Erythroblast (primary cell): ENCODE measurements at regions not wholly inside any gene's neighbourhood (a gene's known extent, or its start where the extent isn't known, plus 50 kb on each side); places are given as distances from the start of the nearest gene placed in this dataset.

Experiments used
- DNase-seq, 2 experiments: peaks; one replicate each; lab custom pipeline; 2025; lab: John Stamatoyannopoulos, UW
- GATA1 ChIP-seq: IDR thresholded peaks from 2 replicates; pipeline ENCODE4 v1.6.1; 2011; ENCODE audit warnings: low read depth, mild to moderate bottlenecking, control low read depth, low read length, moderate library complexity
- POLR2A ChIP-seq: IDR thresholded peaks from 2 replicates; pipeline ENCODE4 v1.6.1; 2011; ENCODE audit warnings: mild to moderate bottlenecking, low read length

DNA sequence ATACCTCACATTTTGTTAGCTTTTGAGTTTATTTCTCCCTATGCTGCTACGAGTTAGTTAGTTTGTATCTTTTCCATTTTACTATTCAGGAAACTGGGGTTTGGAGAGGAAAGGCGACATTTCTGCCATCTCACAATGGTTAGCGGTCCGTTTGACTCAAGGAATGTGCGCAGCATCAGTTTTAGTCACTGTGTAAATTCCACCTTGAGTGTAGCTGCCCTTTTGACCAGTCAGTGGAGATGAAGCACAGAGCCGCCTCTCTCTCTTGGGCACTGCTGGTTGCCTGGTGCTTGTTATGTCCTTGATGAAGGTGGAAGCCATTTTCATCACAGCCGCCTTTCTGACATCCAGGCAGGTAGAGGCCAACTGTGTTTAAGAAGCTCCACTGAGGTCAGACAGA, 185.5 kb downstream of the SCP2D1 start:
- DNase-seq = no peak
- TF ChIP-seq GATA1 = no peak
- no peak for TF ChIP-seq POLR2A

DNA sequence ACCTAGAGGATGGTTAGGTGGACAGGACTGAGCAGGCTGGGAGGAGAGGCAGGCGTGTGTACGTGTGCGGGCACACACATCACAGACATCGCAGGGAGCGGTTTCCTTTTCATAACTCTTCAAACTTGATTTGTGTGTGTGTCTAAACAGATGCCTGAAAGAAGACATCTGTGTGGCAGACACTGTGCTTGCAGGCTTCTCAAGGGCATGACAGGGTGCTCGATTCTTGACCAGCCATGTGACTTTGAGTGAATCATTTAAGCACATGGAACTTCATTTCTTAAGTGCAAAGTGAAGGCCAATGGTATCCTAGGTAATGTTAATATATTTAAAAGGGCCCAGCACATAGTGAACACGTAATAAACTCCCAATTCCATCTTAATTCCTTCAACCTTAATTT, 186.5 kb downstream of the SCP2D1 start:
- TF ChIP-seq POLR2A = no peak
- TF ChIP-seq GATA1 = no peak
- DNase-seq = no peak

DNA sequence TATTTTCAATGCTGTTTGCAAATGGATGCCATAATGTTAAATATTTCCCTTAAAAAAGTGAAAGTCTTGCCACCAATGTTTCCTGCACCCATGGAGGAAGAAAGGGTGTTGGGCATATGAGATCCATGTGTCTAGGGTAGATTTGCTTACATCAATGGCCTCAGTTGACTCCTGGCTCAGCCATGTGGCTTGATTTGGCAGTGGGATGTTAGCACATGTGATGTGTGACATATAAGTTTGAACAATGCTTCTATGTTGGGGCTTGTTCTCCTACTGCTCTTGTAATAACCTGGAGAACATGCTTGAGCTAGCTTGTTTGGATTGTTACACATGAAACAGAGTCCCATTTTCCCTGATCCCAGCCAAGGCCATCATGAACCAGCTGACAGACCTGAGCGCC, 187.6 kb downstream of the SCP2D1 start:
- no peak for TF ChIP-seq POLR2A
- no peak for TF ChIP-seq GATA1
- no peak for DNase-seq

DNA sequence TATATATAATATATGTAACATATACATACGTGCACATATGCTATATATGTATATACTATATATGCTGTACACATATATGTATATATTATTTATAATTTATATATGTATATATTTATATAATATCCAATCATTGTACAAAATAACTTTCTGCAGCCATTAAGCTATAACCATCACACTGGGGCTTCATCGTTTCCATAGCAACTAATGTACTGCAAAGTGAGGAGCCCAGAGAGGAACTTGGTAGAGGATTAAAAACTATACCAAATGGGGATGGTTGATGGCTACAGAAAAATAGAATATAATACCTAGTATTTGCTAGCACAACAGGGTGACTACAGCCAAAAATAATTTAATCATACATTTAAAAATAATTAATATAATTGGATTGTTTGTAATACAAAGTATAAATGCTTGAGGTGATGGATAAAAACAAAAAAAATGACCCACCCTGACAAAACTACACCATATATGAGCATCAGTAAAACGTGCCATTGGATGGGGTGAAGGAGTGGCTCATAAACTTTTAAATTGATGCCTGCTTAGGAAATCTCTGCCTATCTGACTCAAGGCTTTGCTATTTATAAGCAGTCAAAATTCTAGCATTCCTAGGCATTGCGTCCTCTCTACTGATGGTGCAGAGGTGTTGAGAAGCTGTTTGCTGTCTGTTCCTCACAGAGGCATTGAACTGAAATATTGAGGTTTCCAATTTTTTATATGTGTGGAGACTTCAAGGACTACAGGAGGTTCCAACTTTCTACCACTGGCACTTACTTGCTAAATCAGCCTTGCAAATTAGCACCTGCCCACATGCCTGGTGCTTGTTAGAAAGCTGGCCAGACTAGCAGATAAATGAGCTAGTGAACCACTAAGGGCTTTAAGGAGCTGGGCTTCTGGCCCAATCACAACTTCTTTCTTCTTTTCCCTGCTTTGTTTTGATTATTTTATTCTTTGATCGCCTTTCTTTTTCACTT, 190.1 kb downstream of the SCP2D1 start:
- no peak for TF ChIP-seq GATA1
- TF ChIP-seq POLR2A = no peak
- no peak for DNase-seq

DNA sequence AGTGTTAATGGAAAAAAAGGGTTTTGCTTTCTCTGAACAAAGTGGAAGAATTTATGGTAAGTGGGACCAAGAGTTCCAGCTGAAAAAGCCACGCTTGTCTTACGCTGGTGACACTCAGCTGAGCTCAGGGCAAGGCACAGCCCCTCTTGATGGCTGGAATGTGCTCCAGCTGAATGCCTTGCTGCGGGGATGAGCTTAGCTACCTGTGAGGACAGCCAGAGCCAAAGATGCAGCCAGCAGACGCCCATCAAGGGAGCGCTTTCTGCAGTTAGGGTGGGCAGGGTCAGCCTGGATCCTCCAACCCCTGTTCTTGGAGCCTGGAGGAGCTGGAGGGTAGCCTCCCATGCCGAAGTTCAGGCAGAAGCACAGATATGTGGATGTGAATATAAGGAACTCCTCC, 191.4 kb downstream of the SCP2D1 start:
- no peak for TF ChIP-seq POLR2A
- TF ChIP-seq GATA1 = no peak
- DNase-seq = no peak

DNA sequence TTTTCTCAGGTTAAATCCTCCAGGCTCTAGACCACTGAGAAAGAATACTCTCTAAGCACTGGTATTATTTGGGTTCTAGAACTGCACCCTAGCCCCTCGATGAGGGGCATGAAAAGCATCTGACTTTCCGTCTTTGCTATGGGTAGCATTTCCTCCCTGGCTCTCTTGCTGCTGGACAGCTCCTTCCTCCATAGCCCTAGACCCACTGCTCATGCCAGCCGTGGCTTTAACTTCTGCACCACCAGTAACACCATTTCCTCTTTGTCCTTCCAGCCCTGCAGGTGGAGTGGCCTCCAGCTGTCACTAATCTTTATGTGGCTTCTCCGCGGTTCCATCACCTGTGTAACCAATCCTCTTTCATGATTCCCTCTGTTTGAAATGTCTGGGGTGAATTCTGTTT, 194.9 kb downstream of the SCP2D1 start:
- DNase-seq = no peak
- no peak for TF ChIP-seq GATA1
- no peak for TF ChIP-seq POLR2A

DNA sequence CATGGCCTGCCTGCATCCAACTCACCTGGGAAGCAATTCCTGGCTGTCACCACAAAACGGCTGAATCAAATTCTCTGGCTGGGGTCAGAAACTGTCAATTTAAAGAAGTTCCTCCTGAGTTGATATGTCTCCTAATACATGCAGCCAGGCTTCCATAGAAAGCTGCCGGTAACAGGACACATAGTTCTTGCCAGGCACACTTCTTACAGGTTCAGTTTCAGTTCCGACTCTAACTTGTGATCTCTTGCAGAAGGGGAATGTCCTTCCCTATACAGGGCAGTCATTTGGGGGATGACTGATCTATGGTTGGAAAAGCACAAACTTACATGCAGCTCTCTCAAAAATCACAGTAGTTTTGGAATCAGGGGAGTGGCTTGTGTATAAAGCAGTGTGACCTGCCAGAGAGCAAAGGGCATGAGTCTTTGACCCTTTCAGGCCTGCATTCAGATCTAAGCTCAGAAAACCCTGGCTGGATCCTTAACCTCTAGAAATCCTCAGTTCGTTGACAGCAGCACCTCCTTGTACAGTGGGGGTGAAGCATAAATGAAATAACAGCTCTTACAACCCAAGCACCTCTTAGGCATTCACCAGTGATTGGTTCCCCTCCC, 195.6 kb downstream of the SCP2D1 start:
- TF ChIP-seq POLR2A = no peak
- no peak for TF ChIP-seq GATA1
- DNase-seq = no peak

DNA sequence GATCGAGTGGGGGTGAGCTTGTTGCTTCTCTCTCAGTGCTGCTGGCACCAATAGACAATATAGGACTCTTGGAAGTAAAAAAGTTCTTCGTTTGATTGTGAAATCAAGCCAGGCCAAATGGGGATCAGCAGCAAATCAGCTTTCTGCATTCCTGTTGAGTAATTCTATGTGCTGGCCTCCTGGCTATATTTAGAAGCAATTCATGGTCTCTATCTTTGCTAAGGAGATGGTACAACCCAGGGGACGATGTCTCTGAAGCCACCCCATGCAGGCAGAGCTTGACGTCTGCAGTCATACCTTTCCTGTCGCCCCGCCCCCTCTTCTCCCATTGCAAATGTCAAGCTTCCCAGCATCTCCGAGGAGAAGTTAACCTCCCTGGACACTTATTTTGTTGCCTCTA, 199.1 kb downstream of the SCP2D1 start:
- DNase-seq = no peak
- TF ChIP-seq GATA1 (no peak), POLR2A (no peak)

DNA sequence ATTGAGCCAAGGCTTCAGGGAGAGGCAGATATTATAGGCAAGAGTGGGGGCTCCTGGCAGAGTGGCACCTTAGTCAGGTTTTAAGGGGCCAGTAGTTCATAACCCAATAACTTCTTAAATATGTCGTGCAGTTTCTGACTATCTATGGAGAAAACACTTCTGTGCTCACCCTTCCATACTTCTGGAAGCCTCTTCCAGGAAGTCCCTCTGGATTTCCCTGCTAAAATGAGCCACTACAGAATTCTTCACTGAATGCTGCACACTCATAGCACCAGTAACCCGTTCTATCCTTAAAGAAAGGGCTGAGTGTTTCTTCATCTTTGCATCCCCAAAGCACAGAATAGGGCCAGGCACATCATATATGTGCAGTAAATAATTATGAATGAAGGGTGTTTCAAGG, 198.5 kb upstream of the SLC24A3 start:
- no peak for DNase-seq

DNA sequence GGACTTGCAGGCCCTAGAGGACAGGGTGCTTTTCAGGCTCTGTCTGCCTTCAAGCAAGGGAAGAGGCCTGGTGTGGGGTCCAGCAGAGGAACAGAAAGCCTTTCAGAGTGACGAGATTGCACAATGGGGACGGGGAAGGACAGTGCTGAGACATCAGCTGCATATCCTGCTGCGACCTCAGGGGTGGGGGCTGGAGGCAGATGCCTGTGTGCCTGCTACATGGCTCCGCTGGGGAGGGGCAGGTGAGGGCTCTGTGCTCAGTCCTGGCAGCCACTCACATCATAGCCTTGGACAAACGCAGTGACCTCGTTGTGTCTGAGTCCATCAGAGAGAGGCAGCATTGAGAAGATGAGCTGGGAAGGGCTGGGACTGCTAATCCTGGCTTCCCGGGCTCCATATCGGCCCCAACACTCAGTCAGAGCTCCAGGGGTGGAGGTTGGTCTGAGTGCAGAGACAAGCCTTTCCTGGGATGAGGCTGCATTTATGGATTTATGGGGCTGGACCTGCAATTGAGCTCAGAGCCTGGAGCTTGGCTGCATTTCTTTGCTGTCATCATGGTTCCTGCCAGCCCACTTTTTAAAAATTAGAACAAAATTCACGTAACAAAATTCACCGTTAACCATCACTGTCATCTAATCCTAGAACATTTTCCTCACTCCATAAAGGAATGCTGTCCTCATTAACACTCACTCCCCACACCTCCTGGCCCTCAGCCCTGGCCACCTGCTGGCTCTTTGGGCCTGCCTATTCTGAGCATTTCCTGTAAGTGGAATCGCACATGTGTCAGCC, 196.9 kb upstream of the SLC24A3 start:
- TF ChIP-seq POLR2A (no peak), GATA1 (no peak)
- no peak for DNase-seq

More for the DNA sequence above, 198.5 kb upstream of the SLC24A3 start:
- TF ChIP-seq POLR2A = no peak
- TF ChIP-seq GATA1 = no peak

DNA sequence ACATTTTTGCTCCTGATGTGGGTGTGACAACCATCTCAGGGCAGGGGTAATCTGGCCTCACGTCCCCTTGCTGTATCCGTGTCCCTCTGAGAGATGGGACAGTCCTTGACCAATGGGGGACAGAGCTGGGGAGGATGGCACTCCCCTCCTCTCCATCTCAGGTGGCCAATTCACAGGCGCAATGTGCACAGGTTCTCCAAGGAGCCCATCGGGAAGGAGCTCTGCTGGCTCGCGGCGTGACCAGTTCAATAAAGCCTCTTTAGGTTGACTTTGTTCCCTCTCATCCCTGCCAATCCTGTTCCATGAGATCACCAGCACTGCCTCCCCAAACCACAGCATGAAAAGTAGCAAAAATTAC, 196.3 kb upstream of the SLC24A3 start:
- TF ChIP-seq POLR2A (no peak), GATA1 (no peak)
- DNase-seq = no peak

DNA sequence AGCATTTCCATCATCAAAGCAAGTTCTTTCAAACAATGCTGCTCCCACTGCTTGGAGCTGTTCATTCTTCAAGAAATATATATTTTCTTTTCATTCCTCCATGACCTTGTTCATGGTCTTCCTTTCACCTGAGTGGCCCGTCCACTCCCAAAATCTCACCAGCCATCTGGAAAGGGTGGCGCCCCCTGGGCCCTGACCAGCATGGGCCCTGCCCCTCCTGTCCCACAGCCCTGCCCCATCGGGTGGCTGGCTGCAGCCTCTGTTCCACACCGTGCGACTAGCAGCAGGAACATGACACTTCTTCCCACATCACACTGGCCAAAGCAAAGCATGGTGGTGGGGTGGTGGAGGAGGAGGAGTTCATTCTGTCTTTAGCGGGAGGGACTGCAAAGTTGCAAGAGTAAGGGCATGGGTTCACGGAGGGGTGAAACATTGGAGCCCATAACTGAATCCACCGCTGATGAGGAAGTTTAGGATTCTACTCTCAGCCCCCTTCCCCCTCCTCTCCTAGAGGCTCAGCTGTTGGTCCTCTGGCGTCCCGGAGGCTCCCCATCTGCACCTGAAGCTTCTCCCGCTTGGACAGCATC, 195.2 kb upstream of the SLC24A3 start:
- TF ChIP-seq POLR2A (no peak), GATA1 (no peak)
- no peak for DNase-seq

DNA sequence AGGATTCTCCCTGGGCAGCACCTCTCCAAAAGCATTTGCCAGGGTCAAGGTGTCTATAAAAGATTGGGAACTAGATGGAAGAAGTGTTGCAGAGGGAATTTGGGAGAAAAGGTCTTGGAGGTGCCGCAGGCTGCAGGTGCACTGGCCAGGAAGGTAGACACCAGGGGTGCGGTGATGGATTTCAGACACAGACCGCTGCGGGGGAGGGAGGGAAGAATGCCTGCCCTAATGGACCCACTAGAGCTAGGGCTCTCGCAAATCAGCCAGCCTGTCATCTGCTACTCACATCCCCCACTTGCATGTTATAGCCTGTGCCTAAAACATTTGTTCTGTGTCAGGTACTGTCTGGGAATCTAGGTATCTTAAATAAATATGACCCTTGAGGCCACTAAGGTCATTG, 193.6 kb upstream of the SLC24A3 start:
- TF ChIP-seq POLR2A (no peak), GATA1 (no peak)

More for the DNA sequence above, 193.6 kb upstream of the SLC24A3 start:
- DNase-seq = no peak
